ENCODE measurements at regions not wholly inside any gene's neighbourhood (a gene's known extent, or its start where the extent isn't known, plus 50 kb on each side); places are given as distances from the start of the nearest gene placed in this dataset.
"Not testable (repeated sequence)": the region's sequence is repeated elsewhere in the genome, so short reads cannot be mapped to it uniquely, and the experiment has no call there.

DNA sequence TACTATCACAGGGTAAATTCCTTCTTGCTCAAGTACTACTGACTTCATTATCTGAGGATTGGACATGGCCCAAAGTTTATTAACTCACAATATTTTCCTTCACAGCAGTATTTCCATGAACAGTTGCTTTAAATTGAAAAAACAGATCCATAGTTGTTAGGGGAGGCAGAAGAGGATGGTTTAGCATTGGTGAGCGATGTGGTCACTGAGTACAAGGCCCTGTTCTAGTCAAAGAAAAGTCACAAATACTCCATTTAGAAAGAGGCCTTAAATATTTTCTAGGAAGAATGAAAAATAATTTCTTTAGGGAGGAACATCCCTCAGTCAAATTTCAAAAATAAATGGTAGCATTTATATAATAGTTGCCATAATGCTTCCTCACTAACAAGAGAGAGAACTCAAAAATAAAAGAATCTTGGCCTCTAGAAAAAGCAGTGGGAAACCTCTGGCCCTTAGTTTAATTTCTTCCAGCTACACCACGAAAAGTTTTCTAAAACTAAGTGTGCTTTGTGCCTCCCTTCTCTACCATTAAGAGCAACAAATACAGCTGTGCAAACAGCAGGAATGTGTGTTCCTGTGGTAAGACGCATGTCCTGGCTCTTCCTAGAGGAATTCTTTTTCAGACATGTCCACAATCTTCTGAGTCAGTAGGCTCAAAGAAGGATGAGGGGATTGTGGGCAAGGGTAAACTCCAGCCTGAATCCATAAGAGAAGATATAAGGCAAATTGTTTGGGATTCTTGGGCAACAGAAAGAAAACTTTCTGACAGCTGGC, 105.7 kb downstream of the HOXA1 start:
- Histone ChIP-seq H3K36me3 (no peaks in the 10 kb centered on the region), H3K4me1 (ENCODE audit: control insufficient read depth in 1 of 2, insufficient read depth in 1 of 2, low read depth in 1 of 2, low read length in 1 of 2) (peaks cover 0 to 11% of the 10 kb centered on the region in 2 experiments), H3K9me3 (no peaks in the 10 kb centered on the region), H3K4me3 (ENCODE audit: low read depth in 1 of 2, low read length in 1 of 2) (no peak overlapping the region), H3K27ac (no peak overlapping the region), H3K27me3 (no peaks in the 10 kb centered on the region)
- TF ChIP-seq CTCF (IDR thresholded peaks at IDR 0.05), result no peak

- Histone ChIP-seq H3K27ac (no peak overlapping the region), H3K27me3 (no peaks in the 10 kb centered on the region), H3K4me1 (ENCODE audit: control insufficient read depth in 1 of 2, insufficient read depth in 1 of 2, low read depth in 1 of 2, low read length in 1 of 2) (peaks cover 0 to 3% of the 10 kb centered on the region in 2 experiments), H3K9me3 (no peaks in the 10 kb centered on the region), H3K4me3 (ENCODE audit: low read depth in 1 of 2, low read length in 1 of 2) (no peak overlapping the region), H3K36me3 (no peaks in the 10 kb centered on the region)
- TF ChIP-seq CTCF (IDR thresholded peaks at IDR 0.05), result no peak
These were observed 106.9 kb downstream of the HOXA1 start for GRCh38 chr7:26988836-26989374.

GRCh38 chr7:26987338-26987737, 108.5 kb downstream of the HOXA1 start:
- Histone ChIP-seq H3K27ac (no peak overlapping the region), H3K36me3 (no peaks in the 10 kb centered on the region), H3K27me3 (no peaks in the 10 kb centered on the region), H3K4me1 (ENCODE audit: control insufficient read depth in 1 of 2, insufficient read depth in 1 of 2, low read depth in 1 of 2, low read length in 1 of 2) (no peaks in the 10 kb centered on the region), H3K9me3 (no peaks in the 10 kb centered on the region), H3K4me3 (ENCODE audit: low read depth in 1 of 2, low read length in 1 of 2) (no peak overlapping the region)
- no peak for TF ChIP-seq CTCF (IDR thresholded peaks at IDR 0.05)

DNA sequence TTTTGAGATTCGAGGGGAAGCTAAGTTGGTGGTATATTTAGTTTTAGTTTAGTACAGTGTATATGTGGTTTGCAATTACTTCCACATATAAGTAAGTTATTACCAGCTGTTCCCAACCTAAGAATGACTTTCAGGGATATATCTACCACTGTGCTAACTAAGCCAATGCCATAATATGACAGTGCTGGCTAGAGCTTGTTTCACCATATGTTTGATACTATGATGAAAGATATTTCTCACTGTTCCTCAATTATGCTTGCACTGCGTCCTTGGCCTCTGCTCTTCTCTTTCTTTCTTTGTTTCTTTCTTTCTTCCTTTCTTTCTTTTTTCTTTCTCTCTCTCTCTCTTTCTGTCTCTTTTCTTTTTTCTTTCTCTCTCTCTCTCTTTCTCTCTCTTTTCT, 113.8 kb upstream of the SKAP2 start:
- no peak overlapping the region for H3K4me3 ChIP-seq (ENCODE audit: low read depth in 1 of 2, low read length in 1 of 2)
- no peaks in the 10 kb centered on the region for H3K36me3 ChIP-seq
- H3K4me1 ChIP-seq (ENCODE audit: control insufficient read depth in 1 of 2, insufficient read depth in 1 of 2, low read depth in 1 of 2, low read length in 1 of 2), result peaks cover 4 to 9% of the 10 kb centered on the region in 2 experiments
- no peaks in the 10 kb centered on the region for H3K27me3 ChIP-seq
- TF ChIP-seq CTCF (IDR thresholded peaks at IDR 0.05), result no peak
- H3K27ac ChIP-seq, result peak overlapping the region; percentile 49
- H3K9me3 ChIP-seq, result no peaks in the 10 kb centered on the region

GRCh38 chr7:26976840-26977239, 112.5 kb upstream of the SKAP2 start:
- H3K4me3 ChIP-seq (ENCODE audit: low read depth in 1 of 2, low read length in 1 of 2), result no peak overlapping the region
- no peaks in the 10 kb centered on the region for H3K9me3 ChIP-seq
- H3K27ac ChIP-seq, result no peak overlapping the region
- no peaks in the 10 kb centered on the region for H3K36me3 ChIP-seq
- no peak for TF ChIP-seq CTCF (IDR thresholded peaks at IDR 0.05)
- H3K4me1 ChIP-seq (ENCODE audit: control insufficient read depth in 1 of 2, insufficient read depth in 1 of 2, low read depth in 1 of 2, low read length in 1 of 2), result peaks cover 4 to 9% of the 10 kb centered on the region in 2 experiments
- no peaks in the 10 kb centered on the region for H3K27me3 ChIP-seq

DNA sequence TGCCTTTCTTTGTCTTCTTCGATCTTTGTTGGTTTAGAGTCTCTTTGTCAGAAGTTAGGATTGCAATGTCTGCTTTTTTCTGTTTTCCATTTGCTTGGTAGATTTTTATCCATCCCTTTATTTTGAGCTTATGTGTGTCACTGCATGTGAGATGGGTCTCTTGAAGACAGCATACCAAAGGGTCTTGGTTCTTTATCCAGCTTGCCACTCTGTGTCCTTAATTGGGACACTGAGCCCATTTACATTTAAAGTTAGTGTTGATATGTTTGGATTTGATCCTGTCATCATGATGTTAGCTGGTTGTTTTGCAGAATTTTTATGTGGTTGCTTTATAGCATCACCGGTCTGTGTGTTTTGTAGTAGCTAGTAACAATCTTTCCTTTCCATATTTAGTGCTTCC, 107.5 kb upstream of the SKAP2 start:
- not testable (repeated sequence) for H3K36me3 ChIP-seq; H3K27me3 ChIP-seq; H3K4me3 ChIP-seq (ENCODE audit: low read depth in 1 of 2, low read length in 1 of 2); H3K4me1 ChIP-seq (ENCODE audit: control insufficient read depth in 1 of 2, insufficient read depth in 1 of 2, low read depth in 1 of 2, low read length in 1 of 2); H3K9me3 ChIP-seq; H3K27ac ChIP-seq

All from neutrophil (primary cell).